GM19240 (cell line): ENCODE measurements at regions not wholly inside any gene's neighbourhood (a gene's known extent, or its start where the extent isn't known, plus 50 kb on each side); places are given as distances from the start of the nearest gene placed in this dataset.

Experiments used
- DNase-seq: peaks from one replicate; pipeline ENCODE4 v3.0.0; 2011; ENCODE audit warnings: low spot score; ENCODE audit not compliant: insufficient read length

DNA sequence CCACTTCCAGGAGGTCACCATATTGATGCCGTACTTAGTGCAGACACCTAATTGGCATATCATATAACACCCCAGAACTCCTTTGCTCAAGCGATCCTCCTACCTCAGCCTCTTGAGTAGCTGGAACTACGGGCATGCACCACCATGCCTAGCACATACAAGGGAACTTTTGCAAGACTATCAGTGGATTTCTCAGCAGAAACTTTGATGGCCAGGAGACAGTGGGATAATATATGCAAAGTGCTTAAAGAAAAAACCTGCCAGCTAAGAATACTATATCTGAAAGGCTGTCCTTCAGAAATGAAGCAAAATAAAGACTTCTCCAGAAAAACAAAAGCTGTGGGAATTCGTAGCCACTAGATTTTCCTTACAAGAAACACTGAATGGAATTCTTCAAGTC is 387.1 kb downstream of the DHX35 start:
- DNase-seq: no peak

DNA sequence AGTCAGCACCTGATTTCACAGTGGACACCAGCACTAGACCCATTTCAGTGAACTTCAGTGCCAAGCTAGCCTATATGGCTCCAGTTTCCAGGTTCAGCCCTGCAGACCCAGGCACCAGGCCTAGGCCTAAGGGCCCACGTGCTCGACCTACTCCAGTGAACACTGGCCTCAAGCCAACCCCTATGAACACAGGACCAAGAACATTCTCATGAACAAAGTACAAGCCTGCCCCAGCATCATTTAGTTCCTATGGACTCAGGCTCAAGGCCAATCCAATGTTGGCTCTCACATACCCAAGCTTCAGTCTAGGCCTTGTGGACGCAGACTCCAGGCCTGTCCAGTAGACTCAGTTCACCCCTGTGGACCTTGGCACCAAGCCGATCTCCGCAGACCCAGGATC is 385.5 kb downstream of the DHX35 start:
- DNase-seq: no peak

DNA sequence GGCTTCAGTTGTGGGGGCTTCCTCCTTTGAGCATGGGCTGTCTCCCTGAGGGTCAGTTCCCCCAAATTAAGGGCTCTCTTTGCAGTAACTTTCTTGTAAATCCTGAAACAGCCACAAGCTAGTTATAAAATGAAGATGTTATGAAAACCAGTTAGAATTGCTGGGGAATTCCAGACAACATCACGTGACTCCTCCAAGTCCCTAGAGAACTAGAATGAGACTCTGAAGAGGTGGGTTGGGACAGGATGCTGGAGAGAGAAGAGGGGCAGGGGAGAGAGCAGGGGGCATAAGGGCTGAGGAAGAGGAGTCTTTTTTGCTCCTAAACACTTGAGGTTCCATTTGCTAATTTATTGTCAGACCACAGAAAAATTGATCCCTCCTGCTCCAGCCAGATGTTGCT is 380.3 kb downstream of the DHX35 start:
- DNase-seq: no peak

DNA sequence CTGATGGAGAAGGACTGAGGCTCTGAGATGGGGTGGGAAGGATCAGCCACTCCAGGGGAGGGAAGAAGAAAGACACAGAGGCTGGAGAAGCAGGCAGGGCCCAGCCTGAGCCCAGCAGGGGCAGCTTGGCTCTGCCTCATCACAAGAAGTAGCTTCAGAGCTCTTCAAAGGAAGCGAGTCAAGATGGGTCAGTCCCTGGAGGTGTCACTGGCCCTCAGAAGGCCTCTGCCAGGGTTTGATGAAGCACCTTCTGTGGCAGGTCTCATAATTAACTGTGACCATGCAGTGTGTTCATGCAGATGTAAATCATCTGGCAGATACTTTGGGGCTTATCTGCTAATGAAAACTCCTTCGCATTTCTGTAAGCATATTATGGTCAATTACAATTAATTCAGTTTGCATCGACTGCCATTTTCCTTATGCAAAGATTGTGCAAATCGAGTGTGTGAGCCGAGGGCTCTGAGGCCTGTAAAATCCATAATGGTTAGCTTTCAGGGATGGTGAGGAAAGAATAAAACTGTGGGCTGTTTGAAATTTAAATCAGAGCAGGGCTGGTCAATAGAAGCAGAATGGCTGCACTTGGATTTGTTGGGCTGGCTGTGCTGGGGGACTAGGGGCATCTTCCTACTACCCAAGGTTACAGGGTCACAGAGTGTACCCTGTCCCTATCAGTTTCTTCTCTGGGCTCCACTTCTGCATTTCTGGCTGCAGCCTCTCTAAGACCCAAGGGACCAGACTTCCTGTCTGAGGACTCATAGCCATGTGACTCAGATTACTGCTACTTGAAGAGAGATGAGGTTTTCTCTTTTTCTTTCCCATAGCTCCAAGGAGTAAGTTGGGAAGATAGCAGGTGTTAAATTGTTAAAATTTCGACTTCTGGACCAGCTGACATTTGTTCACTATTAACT is 376.6 kb downstream of the DHX35 start:
- no peak for DNase-seq

DNA sequence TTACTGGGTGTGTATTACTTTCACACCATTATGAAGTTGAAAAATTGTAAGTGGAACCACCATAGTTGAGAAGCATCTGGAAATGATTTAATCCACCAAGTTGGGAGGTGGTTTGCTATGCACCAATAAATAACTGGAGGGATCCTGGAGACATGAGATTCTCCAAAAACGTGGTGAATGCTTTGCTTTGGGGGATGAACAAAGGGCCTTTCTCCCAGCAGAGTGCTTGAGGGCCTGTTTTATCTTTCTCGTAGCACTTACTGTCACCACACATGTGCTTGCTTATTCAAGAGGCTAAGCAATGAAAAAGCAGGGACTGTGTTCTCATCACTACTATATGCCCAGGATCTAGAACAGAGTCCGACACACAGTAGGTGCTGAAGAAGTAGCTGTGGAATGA is 371.1 kb downstream of the DHX35 start:
- DNase-seq: no peak

DNA sequence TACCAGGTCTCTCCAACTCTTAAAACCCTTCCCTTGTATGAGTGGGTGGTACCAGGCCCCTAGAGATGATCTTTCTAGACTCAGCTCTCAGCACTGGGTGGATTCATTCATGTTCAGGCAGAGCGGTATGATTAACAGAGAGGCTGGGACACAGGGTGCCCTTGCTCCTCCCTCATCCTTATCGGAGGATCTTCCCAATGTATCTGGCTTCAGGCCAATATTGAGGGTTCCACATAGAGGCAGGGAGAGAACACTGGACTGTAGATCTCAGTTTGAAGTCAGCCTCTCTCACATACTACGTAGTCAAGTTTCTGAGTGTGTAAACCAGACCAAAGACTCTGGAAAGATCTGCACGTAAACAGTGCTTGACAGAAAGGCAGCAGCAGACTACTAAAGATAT is 366.2 kb downstream of the DHX35 start:
- no peak for DNase-seq

DNA sequence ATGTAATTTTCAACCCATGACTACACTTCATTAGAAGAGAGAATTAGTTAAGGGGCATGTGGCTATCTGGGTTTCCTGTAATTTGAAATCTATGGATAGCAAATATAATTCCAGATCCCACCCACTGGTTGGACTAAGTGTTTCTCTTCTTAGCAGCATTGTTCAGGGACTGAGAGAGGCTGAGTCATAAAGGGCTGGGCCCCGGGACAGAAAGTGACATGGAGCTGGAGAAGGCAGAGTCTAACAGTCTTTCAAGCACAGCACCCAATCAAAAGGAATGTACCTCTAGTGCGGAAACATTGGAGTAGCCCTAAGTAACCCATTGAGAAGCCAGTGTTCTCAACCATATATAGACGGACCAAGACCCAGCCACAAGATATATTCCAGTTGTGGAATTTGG is 363.9 kb downstream of the DHX35 start:
- no peak for DNase-seq

DNA sequence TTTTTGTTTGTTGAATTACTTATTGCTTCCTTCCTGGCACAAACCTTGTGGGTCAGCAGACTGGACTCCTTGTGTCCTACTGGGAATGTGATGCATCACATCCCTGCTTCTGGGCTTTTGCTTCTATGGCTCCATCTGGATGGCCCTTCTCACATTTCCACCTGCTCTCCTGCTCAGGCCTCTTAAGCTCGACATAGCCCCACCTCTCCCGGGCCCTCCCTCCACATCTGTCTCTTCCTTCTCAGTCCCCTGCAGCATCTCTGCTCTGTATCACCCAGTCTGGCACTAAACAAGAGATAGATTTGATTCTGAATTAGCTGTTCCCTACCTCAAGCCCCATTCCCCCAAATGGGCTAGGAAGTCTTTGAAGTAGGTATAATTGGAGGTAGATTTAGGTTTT is 356.8 kb downstream of the DHX35 start:
- no peak for DNase-seq

DNA sequence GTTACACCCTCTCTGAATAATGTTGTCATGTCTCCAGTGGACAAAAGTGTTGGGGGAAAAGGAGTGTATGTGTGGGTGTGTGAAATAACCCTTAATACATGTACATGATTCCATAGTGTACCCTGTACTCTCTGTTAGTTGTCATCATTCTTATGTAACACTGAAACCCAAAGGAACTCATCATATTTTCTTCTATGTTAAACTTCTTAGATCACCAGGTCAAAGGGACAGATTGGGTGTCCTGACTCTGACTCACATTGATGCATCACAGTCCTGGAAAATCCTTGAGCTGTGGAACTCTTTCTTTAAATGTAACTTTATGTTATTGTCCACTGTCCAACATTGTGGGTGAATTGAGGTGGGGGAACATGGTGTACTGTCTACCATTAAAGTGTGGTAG is 350.5 kb downstream of the DHX35 start:
- DNase-seq: no peak

DNA sequence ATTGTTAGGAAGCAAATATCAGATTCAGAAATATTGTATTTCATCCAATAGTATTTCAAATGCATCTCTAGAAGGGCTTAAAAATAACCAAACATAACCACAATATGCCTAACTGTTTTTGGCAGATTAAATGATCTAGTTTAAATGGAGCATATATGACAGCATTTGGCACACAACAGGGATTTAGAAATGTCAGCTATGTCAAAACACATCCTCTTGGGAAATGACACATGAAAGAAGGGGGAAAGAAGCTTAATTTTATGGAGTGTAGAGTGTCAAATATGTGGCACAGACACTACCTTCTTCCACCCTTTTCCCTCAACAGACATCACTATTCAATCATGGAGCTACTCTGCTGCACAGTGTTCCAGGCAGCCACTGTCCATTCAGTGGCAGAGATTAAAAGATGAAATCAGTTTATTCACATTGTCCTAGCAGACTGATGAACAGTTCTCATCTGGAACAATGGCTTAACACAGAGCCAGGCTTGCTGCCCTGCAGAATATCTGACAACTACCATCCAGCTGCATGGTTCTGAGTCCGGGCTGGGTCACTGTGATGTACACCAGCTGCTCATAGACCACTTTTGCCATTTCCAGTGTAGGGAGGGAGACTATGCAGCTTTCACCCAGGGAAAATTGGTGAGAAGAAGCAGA is 349.8 kb downstream of the DHX35 start:
- no peak for DNase-seq

DNA sequence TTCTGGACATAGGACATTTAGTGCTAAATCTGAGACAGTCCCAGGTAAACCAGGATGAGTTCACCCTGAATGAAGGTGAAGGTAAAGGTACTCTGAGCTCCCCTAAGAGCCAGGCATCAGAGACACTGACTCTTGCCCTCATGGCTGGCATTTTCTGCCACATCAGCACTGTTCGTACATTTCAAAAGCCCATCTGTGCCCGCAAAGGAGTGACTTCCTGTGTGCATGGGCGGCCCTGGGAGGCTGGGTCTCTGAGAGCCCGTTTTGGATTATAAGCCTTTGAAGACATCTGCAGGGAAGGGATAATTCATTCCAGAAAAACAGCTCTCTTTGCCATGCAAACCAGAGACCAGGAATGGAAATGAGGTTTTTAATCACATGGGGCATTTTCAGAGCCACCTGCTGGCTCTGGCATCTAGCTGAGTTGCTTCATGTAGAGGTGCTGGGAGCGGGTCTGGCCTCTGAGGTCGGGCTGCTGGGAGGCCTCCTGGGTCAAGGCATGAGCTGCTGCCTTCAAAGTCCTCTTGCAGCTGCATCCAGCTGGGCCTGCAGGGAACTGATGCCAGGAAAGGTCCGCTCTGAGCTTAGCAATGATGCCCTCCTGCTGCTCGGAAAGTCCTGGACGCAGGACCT is 348.3 kb downstream of the DHX35 start:
- no peak for DNase-seq

DNA sequence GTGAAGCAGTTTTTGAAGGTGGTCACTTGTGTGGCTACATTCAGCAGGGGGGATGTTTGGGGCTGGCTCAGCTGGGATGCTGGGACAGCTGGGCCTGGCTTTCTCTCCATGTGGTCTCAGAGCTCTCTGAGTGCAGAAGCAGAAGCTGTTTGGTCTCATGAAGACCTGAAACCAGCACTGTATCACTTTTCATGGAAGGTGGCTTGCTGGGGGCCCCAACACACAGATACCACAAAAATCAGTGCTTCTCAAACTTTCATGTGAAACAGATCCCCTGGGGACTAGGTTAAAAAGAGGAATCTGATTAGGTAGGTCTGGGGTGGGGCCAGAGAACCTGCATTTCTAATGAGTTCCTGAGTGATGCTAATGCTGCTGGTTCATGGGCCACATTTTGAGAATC is 347.3 kb downstream of the DHX35 start:
- DNase-seq: no peak

DNA sequence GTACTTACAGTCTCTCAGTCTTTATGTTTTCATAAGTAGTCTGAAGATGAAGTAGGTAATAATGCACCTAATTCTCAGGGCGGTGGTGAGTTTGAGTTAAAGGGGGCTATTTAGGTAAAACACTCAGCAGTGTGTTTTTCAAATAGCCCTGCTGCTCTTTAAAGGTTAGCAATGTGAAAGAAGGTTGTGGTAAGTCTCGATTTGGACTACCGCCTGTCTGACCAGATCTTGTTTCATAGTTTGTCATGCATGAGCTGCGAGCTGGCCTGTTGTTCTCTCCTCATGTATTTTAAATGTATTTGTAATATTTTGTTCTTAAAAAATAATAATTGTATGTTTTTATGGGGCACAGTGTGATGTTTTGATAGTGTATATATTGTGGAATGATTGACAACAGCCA is 340.2 kb downstream of the DHX35 start:
- DNase-seq: no peak

DNA sequence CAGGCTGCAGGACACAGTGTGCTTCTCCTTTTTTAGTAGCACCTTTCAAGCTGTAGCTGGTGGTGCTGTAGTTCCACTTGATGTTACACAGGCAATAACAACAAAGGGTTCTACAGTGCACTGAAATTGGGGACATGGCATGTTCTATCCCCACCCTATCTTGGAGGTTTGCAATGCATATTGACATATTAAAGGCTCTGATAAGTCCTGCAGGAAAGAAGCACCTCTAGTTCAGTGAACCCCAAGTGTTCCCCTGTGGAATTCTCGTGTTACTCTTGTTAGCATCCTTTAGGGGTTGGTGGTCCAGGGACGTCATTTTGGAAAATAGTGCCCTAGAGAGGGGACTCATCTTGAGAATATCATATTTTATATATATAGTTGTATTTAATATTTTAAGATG is 337.6 kb downstream of the DHX35 start:
- no peak for DNase-seq

DNA sequence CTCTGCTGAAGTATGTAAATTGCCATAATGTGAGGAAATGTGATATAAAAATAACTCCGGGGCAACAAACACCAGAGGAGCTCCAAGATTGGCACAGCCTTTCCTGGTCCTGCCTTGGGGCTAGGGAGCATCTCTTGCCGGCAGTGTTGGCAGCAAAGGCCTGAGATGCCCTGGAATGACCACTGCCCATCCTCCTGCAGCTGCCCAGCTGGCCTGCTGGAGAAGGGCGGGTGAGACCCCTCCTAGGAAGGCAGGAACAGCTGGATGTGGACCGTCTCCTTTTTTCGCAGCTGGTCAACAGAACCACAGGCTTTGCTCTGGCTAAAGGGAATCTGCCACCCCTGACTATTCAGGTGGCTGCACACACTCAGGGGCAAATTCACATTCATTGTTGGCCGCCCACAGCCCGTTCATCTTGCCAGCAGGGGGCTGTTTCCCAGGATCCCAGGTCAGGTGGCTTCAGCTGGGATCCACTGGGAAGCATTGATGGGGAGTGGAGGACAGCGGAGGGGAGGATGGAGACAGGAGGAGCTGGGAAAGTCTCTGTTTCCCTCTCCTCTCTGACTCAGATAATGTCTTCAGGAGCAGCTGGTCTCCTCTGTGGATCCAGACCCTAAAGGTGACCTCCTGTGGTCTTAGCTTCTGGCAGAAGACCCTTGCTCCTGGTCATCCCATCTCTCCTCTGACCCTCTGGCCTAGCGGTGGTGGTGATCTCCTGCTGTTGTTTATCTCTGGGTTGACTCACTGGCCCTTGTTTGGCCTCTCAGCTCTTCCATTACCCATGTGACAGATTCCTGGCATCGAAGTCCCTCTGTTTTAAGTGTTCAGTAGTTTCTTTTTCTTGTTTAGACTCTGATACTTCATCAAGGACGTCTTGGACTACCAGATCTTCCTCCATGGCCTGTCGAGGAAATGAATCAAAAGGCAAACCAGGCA is 336.7 kb downstream of the DHX35 start:
- DNase-seq: no peak

DNA sequence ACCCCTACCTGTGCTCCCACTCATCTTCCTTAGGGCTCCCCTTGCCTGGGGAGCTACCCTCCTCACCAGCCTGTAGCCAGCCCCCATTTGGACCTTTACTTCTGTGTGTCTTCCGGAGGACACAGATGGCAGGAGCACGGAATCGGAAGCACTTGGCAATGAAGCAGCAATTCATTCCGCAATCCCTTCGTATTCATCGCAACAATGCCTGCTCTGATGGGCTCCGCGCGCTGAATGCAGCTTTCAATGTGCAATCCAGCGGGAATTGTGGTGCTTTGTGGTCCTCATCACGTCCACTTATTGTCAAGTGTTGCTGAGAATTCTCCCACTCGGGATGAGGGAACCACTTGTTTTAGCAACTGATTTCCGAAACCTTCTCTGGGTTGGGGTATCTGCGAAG is 336.0 kb downstream of the DHX35 start:
- DNase-seq: no peak

DNA sequence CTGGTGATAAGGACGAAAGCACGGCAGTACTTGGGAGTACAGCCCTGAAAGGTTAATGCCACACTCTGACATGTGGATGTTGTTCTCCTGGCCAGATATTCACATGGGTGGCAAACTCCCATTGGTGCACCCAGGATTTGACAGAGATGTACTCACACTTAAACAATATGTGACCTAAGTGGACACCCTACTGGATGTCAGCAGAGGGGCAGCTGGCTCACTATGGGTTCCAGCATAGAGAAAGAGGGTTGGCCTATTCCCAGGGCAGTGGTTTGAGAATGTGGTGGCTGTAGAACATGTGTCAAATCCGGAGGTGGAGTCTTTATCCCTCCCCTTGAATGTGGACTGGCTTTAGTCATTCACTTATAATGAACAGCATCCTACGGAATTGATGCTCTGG is 333.2 kb downstream of the DHX35 start:
- no peak for DNase-seq

DNA sequence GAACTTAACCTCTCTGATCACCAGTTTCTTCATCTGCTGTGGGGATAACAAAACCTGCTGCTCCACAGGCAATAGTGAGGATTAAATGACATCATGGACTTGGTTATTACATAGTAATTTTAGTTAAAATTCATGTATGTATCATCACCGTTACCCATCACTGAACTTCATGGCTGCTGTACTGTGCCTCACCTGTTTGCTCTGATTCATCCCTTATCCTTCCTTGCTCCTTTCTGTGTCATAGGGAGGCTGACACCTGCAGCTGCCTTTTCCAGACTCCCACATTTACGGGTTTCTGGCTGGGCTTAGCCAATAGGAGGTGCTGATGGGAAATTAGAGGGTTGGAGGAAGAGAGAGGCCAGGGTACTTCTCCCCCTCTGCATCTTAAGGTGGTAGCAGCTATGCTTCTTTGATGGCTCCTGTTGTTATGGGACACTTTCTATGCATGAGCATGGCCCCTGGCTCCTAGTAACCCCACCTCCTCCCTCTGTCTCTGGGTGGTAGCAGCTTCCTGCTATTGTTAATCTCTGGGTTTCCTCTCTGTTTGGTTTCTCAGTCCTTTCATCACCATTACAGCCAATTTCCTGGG is 332.1 kb downstream of the DHX35 start:
- no peak for DNase-seq

DNA sequence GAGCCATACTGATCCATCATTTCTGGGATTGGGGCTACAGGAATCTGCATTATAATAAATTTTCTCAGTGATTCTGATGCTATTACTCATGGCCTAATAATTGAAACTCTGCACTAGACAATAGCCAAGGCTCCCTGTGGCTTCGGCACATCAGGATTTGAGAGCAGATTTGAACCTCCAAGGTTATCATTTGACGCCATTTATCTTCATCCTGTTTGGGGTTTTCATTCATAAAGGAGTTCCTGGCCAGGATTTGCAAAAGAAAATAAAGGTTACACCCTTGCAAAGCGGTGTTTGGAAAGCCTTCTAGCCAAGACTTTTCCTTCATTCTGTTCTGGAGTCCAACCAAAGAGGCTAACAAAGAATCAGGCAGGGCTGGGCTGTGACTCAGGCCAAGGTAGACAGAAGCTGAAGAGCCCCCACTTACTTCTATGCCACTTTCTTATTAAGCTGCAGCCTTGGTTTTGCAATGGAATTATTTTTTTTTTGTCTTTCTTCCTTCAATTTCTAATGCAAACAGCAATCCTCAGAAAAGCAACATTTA is 330.1 kb downstream of the DHX35 start:
- no peak for DNase-seq

DNA sequence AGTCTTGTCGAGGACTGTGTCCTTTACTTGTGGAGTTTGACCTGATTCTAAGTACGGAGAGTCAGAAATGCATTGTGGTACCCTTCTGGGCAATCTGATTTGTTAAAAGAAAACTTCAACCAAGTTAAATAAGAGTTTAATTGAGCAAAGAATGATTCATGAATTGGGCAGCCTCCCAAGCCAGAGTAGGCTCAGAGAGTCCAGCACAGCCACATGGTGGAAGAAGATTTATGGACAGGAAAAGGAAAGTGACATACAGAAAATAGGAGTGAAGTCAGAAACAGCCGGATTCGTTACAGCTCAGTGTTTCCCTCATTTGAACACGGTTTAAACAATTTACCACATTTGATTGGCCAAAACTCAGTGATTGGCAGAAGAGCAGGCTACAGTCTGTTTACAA is 329.2 kb downstream of the DHX35 start:
- no peak for DNase-seq

DNA sequence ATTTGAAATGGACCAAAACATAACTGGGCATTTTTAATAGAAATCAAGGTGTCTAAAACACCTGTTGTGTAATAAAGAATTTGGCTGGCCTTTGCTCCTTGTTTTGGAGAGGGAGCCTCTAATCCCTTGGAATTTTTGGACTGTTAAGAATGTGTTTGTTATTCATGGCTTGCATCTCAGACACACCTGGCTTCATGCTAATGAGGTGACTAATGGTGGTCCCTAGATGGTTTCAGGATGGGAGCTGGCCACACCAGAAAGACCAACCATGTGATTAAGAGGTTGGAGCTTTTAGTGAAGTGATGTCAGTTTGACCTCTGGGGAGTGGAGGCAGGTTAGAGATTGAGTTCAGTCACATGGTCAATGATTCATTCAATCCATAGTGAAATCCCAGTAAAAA is 328.4 kb downstream of the DHX35 start:
- no peak for DNase-seq
